HG03354 (cell line): ENCODE measurements at regions not wholly inside any gene's neighbourhood (a gene's known extent, or its start where the extent isn't known, plus 50 kb on each side); places are given as distances from the start of the nearest gene placed in this dataset.
"Not testable (repeated sequence)": the region's sequence is repeated elsewhere in the genome, so short reads cannot be mapped to it uniquely, and the experiment has no call there.

Source experiments
- ATAC-seq: cut with Tn5 transposase; IDR thresholded peaks from one replicate; pipeline ENCODE4 v1.9.1; 2021; ENCODE audit warnings: mild to moderate bottlenecking; ENCODE audit not compliant: unreplicated experiment, poor library complexity, severe bottlenecking

DNA sequence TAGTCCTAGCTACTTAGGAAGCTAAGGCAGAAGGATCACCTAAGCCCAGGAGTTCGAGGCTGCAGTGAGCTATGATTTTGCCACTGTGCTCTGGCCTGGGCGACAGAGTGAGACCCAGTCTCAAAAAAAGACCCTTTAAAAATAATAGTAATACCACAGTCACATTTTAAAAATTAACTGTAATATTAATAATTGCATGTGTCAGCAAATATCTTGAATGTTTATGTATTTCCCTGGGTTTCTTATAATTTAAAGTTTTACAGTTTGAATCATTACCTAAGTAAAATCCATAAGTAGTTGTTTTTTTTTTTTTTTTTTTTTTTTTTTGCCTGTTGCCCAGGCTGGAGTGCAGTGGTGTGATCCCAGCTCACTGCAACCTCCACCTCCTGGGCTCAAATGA, 69.2 kb downstream of the LYZL2 start:
- ATAC-seq = no peak

GRCh38 chr10:30559180-30559579, 70.4 kb downstream of the LYZL2 start:
- ATAC-seq = no peak

- no peak for ATAC-seq
Observed at GRCh38 chr10:30558411-30558810, 71.1 kb downstream of the LYZL2 start.

GRCh38 chr10:30557884-30558283, 71.7 kb downstream of the LYZL2 start:
- no peak for ATAC-seq

DNA sequence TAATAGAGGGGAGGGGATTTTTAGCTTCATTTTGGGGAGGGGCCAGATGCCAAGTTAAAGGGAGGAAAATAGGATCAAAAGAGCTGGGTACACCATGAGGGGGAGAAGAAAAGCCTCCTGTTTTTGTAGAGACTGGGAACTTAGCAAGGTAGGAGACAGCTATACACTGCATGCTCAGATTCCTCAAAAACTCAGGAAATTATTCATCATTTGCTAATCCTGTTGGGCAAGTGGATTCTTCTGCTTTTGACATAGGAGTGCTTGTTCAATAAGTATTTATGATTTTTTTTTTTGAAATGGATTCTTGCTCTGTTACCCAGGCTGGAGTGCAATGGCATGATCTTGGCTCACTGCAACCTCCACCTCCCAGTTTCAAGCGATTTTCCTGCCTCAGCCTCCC, 73.4 kb downstream of the LYZL2 start:
- ATAC-seq = no peak

DNA sequence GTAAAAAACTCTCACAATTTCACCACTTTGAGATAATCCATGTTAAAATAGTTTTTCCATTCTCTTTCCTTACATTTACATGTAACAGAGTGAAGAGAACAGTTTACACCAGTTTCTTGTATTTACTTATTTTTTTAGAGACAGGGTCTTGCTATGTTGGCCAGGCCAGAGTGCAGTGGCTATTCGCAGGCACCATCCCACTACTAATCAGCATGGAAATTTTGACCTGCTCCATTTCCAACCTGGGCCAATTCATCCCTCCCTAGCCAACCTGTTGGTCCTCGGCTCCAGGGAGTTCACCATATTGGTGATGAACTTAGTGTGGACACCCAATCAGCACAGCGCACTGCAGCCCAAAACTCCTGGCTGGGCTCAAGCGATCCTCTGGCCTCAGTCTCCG, 74.1 kb downstream of the LYZL2 start:
- ATAC-seq = no peak

- ATAC-seq = no peak
Observed at GRCh38 chr10:30554440-30554825, 75.1 kb downstream of the LYZL2 start.

GRCh38 chr10:30553626-30554439, 75.7 kb downstream of the LYZL2 start:
- no peak for ATAC-seq

- ATAC-seq = no peak
Observed at GRCh38 chr10:30553018-30553625, 76.4 kb downstream of the LYZL2 start.

- no peak for ATAC-seq
Observed at GRCh38 chr10:30550967-30551815, 78.4 kb downstream of the LYZL2 start.

GRCh38 chr10:30549134-30549687, 80.3 kb downstream of the LYZL2 start:
- ATAC-seq = not testable (repeated sequence)

- no peak for ATAC-seq
Observed at GRCh38 chr10:30546511-30546910, 83.0 kb downstream of the LYZL2 start.

DNA sequence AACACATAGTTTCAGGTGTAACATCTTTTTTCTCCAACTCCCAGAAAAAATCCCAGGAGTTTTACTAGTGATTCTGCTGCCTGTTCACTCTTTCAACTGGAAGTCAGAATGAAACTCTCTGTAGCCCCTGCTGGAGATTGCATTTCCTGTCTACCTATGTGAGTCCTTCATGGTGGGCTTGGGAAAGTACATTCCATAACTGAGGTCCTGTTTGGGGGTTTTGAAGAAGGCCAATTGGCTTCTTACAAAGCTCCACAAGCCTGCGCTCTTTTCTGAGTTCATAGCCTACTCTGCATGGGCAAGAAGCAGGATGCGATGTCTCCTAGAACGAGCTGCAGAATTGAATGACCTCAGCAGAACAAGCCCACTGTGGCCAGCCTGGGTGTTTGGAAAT, 86.7 kb downstream of the LYZL2 start:
- ATAC-seq = no peak

- no peak for ATAC-seq
Observed at GRCh38 chr10:30542001-30542894, 87.3 kb downstream of the LYZL2 start.

GRCh38 chr10:30540276-30540675, 89.3 kb downstream of the LYZL2 start:
- no peak for ATAC-seq

DNA sequence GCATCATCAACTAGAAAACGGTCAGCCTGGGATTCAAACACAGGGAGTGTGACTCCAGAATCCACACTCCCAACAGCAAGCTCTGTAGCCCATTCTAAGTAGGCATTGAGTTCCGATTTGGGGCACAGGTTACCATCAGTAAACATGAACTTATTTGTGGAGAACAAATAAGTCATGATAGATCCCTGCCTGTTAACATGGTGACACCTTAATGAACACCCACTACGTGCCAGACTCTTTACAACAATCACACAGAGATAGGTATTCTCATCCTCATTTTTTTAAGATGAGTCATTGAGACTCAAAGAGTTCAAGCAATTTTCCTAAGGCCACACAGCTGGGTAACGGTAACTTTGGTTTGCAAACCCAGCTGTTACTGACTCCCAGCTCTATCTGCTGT, 91.5 kb downstream of the LYZL2 start:
- ATAC-seq = no peak

DNA sequence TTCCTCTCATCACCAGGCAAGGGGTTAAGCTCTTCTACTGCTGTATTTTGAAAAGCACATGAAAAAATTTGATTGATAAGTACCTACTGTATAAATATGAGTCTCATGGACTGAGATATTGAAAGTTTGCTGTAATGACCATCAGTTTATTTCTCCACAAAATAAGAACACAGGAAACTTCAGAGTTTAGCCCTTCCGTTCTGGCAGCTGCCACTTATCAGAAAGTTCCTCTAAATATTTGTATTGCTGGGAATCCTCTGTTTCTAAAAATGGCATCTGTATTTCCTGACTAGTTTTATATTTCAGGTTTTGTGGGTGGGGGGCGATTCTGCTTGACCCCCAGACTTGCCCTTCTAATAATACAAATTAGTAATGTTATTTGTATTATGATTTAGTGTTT, 92.0 kb downstream of the LYZL2 start:
- no peak for ATAC-seq

DNA sequence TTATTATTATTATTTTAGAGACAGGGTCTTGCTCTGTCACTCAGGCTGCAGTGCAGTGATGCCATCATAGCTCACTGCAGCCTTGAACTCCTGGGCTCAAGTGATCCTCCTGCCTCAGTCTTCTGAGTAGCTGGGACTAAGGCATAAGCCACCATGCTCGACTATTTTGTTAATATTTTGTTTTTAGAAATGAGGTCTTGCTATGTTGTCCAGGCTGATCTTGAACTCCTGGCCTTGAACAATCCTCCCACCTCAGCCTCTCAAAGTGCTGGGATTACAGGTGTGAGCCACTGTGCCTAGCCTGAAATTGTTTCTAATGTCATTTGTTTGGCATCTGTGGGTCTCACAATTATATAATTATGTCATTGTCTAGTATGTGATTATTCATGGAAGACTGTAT, 92.4 kb downstream of the LYZL2 start:
- ATAC-seq = not testable (repeated sequence)

- no peak for ATAC-seq
Observed at GRCh38 chr10:30536578-30536977, 93.0 kb downstream of the LYZL2 start.
